ENCODE measurements at regions not wholly inside any gene's neighbourhood (a gene's known extent, or its start where the extent isn't known, plus 50 kb on each side); places are given as distances from the start of the nearest gene placed in this dataset.
"Not testable (repeated sequence)": the region's sequence is repeated elsewhere in the genome, so short reads cannot be mapped to it uniquely, and the experiment has no call there.

- no peak for DNase-seq
These were observed 91.4 kb downstream of the MOBP start for GRCh38 chr3:39558775-39559306.

GRCh38 chr3:39559543-39559942 lies 92.1 kb downstream of the MOBP start:
- no peak for DNase-seq

GRCh38 chr3:39568508-39568907 lies 101.0 kb downstream of the MOBP start:
- DNase-seq = no peak

GRCh38 chr3:39569095-39569494 lies 101.6 kb downstream of the MOBP start:
- no peak for DNase-seq

GRCh38 chr3:39573392-39573791 lies 105.9 kb downstream of the MOBP start:
- no peak for DNase-seq

GRCh38 chr3:39577541-39577940 lies 110.1 kb downstream of the MOBP start:
- DNase-seq = peak; percentile 19 to 63

- not testable (repeated sequence) for DNase-seq
These were observed 118.7 kb downstream of the MOBP start for GRCh38 chr3:39586215-39586614.

- DNase-seq = no peak
These were observed 119.6 kb downstream of the MOBP start for GRCh38 chr3:39587113-39587512.

GRCh38 chr3:39590806-39591205 lies 123.3 kb downstream of the MOBP start:
- no peak for DNase-seq

GRCh38 chr3:39592311-39593050 lies 125.0 kb downstream of the MOBP start:
- no peak for DNase-seq

- no peak for DNase-seq
These were observed 125.9 kb downstream of the MOBP start for GRCh38 chr3:39593341-39593740.

GRCh38 chr3:39601241-39601640 lies 133.8 kb downstream of the MOBP start:
- no peak for DNase-seq

GRCh38 chr3:39605837-39606236 lies 138.4 kb downstream of the MOBP start:
- DNase-seq = no peak

- DNase-seq = no peak
These were observed 158.7 kb downstream of the MOBP start for GRCh38 chr3:39626198-39626597.

- DNase-seq = no peak
These were observed 163.7 kb downstream of the MOBP start for GRCh38 chr3:39631136-39631535.

GRCh38 chr3:39637807-39638206 lies 170.3 kb downstream of the MOBP start:
- DNase-seq = peak in 1 of 2 experiments; percentile 2

- DNase-seq = no peak
These were observed 170.8 kb downstream of the MOBP start for GRCh38 chr3:39638301-39638700.

- DNase-seq = no peak
These were observed 169.8 kb upstream of the MYRIP start for GRCh38 chr3:39639344-39640236.

- no peak for DNase-seq
These were observed 168.1 kb upstream of the MYRIP start for GRCh38 chr3:39641274-39641673.

GRCh38 chr3:39644176-39644575 lies 165.2 kb upstream of the MYRIP start:
- no peak for DNase-seq

GRCh38 chr3:39651256-39651655 lies 158.2 kb upstream of the MYRIP start:
- not testable (repeated sequence) for DNase-seq

- no peak for DNase-seq
These were observed 157.2 kb upstream of the MYRIP start for GRCh38 chr3:39651993-39652739.

- not testable (repeated sequence) for DNase-seq
These were observed 153.7 kb upstream of the MYRIP start for GRCh38 chr3:39655718-39656117.

All from NCI-H526 (cell line).